ENCODE measurements at regions not wholly inside any gene's neighbourhood (a gene's known extent, or its start where the extent isn't known, plus 50 kb on each side); places are given as distances from the start of the nearest gene placed in this dataset.
"Not testable (repeated sequence)": the region's sequence is repeated elsewhere in the genome, so short reads cannot be mapped to it uniquely, and the experiment has no call there.

- no peak for DNase-seq (ENCODE audit: low spot score)
These were observed 519.5 kb downstream of the PIK3C3 start for GRCh38 chr18:42474577-42474976.

GRCh38 chr18:42475157-42475556 is 520.1 kb downstream of the PIK3C3 start:
- no peak for DNase-seq (ENCODE audit: low spot score)

- no peak for DNase-seq (ENCODE audit: low spot score)
These were observed 522.2 kb downstream of the PIK3C3 start for GRCh38 chr18:42477267-42477666.

GRCh38 chr18:42480441-42480840 is 525.4 kb downstream of the PIK3C3 start:
- DNase-seq (ENCODE audit: low spot score): no peak

GRCh38 chr18:42484648-42485047 is 529.6 kb downstream of the PIK3C3 start:
- DNase-seq (ENCODE audit: low spot score): no peak

- no peak for DNase-seq (ENCODE audit: low spot score)
These were observed 531.2 kb downstream of the PIK3C3 start for GRCh38 chr18:42486271-42486670.

- DNase-seq (ENCODE audit: low spot score): no peak
These were observed 553.8 kb downstream of the PIK3C3 start for GRCh38 chr18:42508683-42509296.

GRCh38 chr18:42509750-42510415 is 554.8 kb downstream of the PIK3C3 start:
- DNase-seq (ENCODE audit: low spot score): no peak

- DNase-seq (ENCODE audit: low spot score): no peak
These were observed 555.5 kb downstream of the PIK3C3 start for GRCh38 chr18:42510540-42510939.

GRCh38 chr18:42513441-42513840 is 558.4 kb downstream of the PIK3C3 start:
- no peak for DNase-seq (ENCODE audit: low spot score)

- no peak for DNase-seq (ENCODE audit: low spot score)
These were observed 559.5 kb downstream of the PIK3C3 start for GRCh38 chr18:42514512-42514911.

GRCh38 chr18:42517896-42518295 is 562.9 kb downstream of the PIK3C3 start:
- no peak for DNase-seq (ENCODE audit: low spot score)

GRCh38 chr18:42518331-42518730 is 563.3 kb downstream of the PIK3C3 start:
- DNase-seq (ENCODE audit: low spot score): not testable (repeated sequence)

GRCh38 chr18:42520138-42520537 is 565.1 kb downstream of the PIK3C3 start:
- DNase-seq (ENCODE audit: low spot score): no peak

GRCh38 chr18:42525905-42526304 is 570.9 kb downstream of the PIK3C3 start:
- DNase-seq (ENCODE audit: low spot score): no peak

GRCh38 chr18:42527766-42528165 is 572.7 kb downstream of the PIK3C3 start:
- DNase-seq (ENCODE audit: low spot score): no peak

GRCh38 chr18:42530276-42530675 is 575.2 kb downstream of the PIK3C3 start:
- no peak for DNase-seq (ENCODE audit: low spot score)

- DNase-seq (ENCODE audit: low spot score): no peak
These were observed 577.1 kb downstream of the PIK3C3 start for GRCh38 chr18:42532119-42532518.

- DNase-seq (ENCODE audit: low spot score): no peak
These were observed 578.1 kb downstream of the PIK3C3 start for GRCh38 chr18:42533009-42533575.

GRCh38 chr18:42533616-42534015 is 578.6 kb downstream of the PIK3C3 start:
- no peak for DNase-seq (ENCODE audit: low spot score)

- no peak for DNase-seq (ENCODE audit: low spot score)
These were observed 579.3 kb downstream of the PIK3C3 start for GRCh38 chr18:42534313-42534712.

- no peak for DNase-seq (ENCODE audit: low spot score)
These were observed 579.0 kb downstream of the RIT2 start for GRCh38 chr18:42536442-42536841.

GRCh38 chr18:42537291-42537690 is 578.2 kb downstream of the RIT2 start:
- DNase-seq (ENCODE audit: low spot score): no peak

GRCh38 chr18:42544901-42545300 is 570.6 kb downstream of the RIT2 start:
- DNase-seq (ENCODE audit: low spot score): no peak
